Spleen (tissue), 7 donors: ENCODE measurements at regions not wholly inside any gene's neighbourhood (a gene's known extent, or its start where the extent isn't known, plus 50 kb on each side); places are given as distances from the start of the nearest gene placed in this dataset.

Experiments
- POLR2A ChIP-seq, 3 donors: fragments of 450-650 bp; IDR thresholded peaks; one replicate each; pipeline ENCODE4 v1.5.1; 2017; ENCODE audit warnings: antibody characterized with exemption in 3 of 3, mild to moderate bottlenecking in 1 of 3
- TF ChIP-seq, protein P1 (sequence below), 11 experiments: fragments of 200-600 bp in 7 of 11; fragments of 450-650 bp in 4 of 11; sonication (generic) in 4 of 11; IDR thresholded peaks in 8 of 11; conservative IDR thresholded peaks in 3 of 11; 1 replicate in 7 of 11; 2 replicates in 4 of 11; pipeline versions ENCODE4 v1.4.0 to v1.8.0; 2016 to 2021; ENCODE audit warnings: antibody characterized with exemption in 11 of 11, inconsistent platforms in 4 of 11, mild to moderate bottlenecking in 1 of 11
- donor health status: DM: no; HTN: no; CAD: no; lungs with moderate emphysema.
- donor health status: DM: no; HTN: no; CAD: no.
- donor health status: DM: no; HTN: no; CAD: no.

DNA sequence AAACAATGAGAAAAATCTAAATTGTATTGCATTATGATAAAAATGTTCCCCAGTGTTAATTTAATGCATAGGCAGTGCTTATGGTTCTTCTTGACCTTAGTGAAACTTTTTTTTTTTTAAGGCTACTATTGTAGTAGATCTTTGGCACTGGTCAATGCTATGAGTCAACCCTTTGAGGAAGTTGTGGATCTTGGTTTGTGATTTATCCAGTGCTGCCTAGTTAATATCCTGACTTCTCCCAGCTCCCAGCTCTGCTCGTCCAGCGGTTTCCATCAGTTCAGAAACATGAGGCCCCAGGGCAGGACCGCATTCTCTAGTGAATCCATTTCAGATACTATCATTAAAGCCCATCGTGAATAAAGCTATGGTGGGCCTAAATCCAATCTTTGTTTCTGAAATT is 364.5 kb upstream of the JARID2 start:
- no peak for TF ChIP-seq POLR2A (IDR thresholded peaks at IDR 0.05)
- TF ChIP-seq, protein P1, sequence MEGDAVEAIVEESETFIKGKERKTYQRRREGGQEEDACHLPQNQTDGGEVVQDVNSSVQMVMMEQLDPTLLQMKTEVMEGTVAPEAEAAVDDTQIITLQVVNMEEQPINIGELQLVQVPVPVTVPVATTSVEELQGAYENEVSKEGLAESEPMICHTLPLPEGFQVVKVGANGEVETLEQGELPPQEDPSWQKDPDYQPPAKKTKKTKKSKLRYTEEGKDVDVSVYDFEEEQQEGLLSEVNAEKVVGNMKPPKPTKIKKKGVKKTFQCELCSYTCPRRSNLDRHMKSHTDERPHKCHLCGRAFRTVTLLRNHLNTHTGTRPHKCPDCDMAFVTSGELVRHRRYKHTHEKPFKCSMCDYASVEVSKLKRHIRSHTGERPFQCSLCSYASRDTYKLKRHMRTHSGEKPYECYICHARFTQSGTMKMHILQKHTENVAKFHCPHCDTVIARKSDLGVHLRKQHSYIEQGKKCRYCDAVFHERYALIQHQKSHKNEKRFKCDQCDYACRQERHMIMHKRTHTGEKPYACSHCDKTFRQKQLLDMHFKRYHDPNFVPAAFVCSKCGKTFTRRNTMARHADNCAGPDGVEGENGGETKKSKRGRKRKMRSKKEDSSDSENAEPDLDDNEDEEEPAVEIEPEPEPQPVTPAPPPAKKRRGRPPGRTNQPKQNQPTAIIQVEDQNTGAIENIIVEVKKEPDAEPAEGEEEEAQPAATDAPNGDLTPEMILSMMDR (IDR thresholded peaks at IDR 0.05 in 8 of 11, conservative IDR thresholded peaks at IDR 0.05 in 3 of 11): no peak
